Kidney epithelial cell (primary cell): ENCODE measurements at regions not wholly inside any gene's neighbourhood (a gene's known extent, or its start where the extent isn't known, plus 50 kb on each side); places are given as distances from the start of the nearest gene placed in this dataset.

Source experiments
- DNase-seq: peaks from one replicate; pipeline ENCODE4 v3.0.0-alpha.2; 2010; ENCODE audit warnings: low read depth
- H3K27me3 ChIP-seq: 2 replicates; pipeline ENCODE4 v1.6.0; 2011; ENCODE audit warnings: low read length; ENCODE audit not compliant: control insufficient read depth, insufficient read depth
- H3K36me3 ChIP-seq: 2 replicates; pipeline ENCODE4 v1.5.1; 2011; ENCODE audit warnings: low read length; ENCODE audit not compliant: control insufficient read depth, insufficient read depth
- H3K4me3 ChIP-seq: 2 replicates; pipeline ENCODE4 v1.5.1; 2011; ENCODE audit warnings: low read depth, mild to moderate bottlenecking, control low read depth, low read length
- TF ChIP-seq, protein P1 (sequence below): IDR thresholded peaks from 2 replicates; pipeline ENCODE4 v1.5.1; 2011; ENCODE audit warnings: mild to moderate bottlenecking, moderate library complexity, low read length, control low read depth, inconsistent platforms; ENCODE audit not compliant: insufficient read depth, poor library complexity, severe bottlenecking

DNA sequence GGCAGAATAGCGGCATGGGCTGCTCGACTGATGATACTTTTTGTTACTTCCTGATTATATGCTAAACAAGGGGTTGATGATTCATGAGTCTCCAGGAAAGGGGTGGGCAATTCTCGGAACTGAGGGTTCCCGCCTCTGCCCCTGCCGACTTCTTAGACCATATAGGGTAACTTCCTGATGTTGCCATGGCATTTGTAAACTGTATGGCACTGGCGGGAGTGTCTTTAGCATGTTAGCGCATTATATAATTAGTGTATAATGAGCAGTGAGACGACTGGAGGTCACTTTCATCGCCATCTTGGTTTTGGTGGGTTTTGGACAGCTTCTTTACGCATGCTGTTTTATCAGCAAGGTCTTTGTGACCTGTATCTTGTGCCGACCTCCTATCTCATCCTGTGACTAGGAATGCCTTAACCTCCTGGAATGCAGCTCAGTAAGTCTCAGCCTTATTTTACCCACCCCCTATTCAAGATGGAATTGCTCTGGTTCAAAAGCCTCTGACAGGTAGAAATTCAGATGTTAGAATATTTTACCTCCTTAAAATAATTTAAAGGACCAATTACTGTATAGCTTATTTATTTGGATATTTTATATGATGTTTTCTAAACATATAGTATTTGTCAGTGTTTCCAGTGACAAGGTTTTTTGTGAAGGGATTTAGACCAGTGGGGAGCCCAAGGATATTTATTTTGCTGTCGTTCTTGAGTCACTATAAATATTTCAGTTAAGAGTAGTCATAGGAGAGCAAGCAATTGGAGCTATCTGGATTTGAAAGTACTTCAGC is 90.1 kb upstream of the PIK3CG start:
- TF ChIP-seq, protein P1, sequence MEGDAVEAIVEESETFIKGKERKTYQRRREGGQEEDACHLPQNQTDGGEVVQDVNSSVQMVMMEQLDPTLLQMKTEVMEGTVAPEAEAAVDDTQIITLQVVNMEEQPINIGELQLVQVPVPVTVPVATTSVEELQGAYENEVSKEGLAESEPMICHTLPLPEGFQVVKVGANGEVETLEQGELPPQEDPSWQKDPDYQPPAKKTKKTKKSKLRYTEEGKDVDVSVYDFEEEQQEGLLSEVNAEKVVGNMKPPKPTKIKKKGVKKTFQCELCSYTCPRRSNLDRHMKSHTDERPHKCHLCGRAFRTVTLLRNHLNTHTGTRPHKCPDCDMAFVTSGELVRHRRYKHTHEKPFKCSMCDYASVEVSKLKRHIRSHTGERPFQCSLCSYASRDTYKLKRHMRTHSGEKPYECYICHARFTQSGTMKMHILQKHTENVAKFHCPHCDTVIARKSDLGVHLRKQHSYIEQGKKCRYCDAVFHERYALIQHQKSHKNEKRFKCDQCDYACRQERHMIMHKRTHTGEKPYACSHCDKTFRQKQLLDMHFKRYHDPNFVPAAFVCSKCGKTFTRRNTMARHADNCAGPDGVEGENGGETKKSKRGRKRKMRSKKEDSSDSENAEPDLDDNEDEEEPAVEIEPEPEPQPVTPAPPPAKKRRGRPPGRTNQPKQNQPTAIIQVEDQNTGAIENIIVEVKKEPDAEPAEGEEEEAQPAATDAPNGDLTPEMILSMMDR = no peak
- Histone ChIP-seq H3K36me3 (no peaks in the 10 kb centered on the region), H3K27me3 (no peaks in the 10 kb centered on the region), H3K4me3 (no peak overlapping the region)
- DNase-seq = no peak

DNA sequence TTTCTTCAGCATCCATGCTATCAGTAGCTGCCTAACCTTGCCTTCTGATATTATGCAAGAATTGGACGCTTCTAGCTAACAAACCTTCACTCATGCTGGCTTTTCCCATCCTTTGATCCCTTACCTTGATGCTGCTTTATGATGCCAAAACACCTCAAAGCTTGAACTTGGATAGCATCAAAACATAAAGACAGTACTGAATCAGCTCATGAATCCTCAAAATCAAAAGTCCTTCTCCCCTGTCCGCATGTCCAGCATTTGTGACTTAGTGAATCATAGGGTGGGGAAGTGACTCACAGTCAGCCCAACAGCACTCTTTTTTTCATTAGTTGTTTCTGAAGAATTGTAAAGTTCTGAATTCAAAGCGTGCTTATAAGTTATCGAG is 89.5 kb upstream of the PIK3CG start:
- Histone ChIP-seq H3K4me3 (no peak overlapping the region), H3K27me3 (no peaks in the 10 kb centered on the region), H3K36me3 (no peaks in the 10 kb centered on the region)
- TF ChIP-seq, protein P1 = no peak
- peak; percentile 61 for DNase-seq

DNA sequence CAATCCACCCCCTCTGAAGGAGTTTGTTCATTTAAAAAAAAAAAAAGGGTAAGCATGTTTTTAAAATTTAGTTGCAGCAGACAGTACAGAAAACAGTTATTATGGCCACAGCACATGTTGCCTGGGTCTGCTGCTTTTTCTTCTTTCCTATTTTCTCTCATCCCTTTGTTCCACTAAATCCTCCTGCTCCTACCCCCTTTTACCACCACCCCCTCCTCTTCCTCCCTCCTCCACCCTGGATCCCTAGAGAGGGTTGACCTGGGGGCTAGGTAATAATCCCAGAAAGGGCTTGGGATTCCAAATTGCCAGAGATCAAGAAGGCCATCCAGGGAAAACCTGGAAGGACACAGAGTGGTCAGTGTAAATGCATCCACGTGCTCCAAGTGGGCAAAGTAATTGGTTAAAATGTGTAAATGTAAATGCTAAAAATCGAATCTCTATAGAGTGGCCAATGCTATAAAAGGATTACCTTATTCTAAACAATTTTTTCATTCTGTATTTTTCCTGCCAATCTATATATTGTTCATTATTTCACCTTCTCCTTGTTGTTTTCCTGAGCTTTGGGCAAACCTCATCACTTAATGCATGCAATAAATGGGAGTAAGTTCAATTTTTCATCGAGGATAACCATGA is 89.0 kb upstream of the PIK3CG start:
- H3K4me3 ChIP-seq = no peak overlapping the region
- no peaks in the 10 kb centered on the region for H3K36me3 ChIP-seq
- TF ChIP-seq, protein P1 = no peak
- no peaks in the 10 kb centered on the region for H3K27me3 ChIP-seq
- no peak for DNase-seq

DNA sequence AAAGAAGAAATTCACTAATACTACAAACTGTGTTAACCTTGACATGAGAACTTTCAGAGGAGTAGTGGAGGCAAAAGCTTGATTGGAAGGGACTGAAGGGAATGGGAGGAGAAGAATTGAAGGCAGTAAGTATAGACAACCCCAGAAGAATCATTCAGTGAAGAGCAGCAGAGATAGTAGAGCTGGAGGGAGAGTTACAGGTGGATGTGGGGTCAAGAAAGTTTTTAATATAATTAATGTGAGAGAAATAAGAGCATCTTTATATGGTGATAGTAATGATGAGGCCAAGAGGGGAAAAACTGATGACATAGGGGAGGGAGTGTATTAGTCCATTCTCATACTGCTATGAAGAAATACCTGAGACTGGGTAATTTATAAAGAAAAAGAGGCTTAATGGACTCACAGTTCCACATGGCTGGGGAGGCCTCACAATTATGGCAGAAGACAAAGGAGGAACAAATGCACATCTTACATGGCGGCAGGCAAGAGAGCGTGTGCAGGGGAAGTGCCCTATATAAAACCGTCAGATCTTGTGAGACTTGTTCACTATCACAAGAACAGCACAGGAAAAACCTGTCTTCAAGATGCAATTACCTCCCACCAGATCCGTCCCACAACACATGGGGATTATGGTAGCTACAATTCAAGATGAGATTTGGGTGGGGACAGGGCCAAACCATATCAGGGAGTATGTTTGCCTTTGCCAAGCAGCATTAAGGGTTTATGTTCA is 88.3 kb upstream of the PIK3CG start:
- TF ChIP-seq, protein P1 = no peak
- no peaks in the 10 kb centered on the region for H3K27me3 ChIP-seq
- no peak for DNase-seq
- H3K36me3 ChIP-seq = no peaks in the 10 kb centered on the region
- H3K4me3 ChIP-seq = no peak overlapping the region

DNA sequence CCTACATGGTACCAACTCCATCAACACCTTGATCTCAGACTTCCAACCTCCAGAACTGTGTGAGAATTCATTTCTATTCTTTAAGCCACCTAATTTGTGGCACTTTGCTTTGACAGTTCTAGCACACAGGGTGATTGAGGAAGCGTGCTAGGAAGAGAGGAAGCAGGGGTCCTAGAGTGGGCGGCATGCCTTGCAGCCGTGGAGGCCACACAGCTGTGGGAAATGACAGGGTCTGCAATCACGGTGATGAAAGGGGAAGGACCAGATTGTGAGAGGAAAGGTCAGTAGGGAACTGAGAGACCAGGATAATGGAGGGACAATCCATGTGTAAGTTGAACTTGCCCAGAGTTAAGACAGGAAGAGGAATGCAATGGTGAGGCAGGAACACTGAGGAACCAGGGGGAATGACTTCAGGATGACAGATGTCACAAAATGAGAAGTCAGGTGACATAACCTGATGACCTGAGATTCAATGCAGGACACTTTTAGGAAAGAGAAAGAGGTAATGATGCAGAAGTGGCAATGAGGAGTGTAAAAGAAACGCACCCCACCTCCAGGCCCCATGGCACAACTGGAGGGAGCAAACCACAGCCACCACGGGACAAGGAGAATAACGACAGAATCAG is 87.3 kb upstream of the PIK3CG start:
- TF ChIP-seq, protein P1 = no peak
- H3K4me3 ChIP-seq = no peak overlapping the region
- no peaks in the 10 kb centered on the region for H3K27me3 ChIP-seq
- no peaks in the 10 kb centered on the region for H3K36me3 ChIP-seq
- no peak for DNase-seq
